K562 (cell line): ENCODE measurements at regions not wholly inside any gene's neighbourhood (a gene's known extent, or its start where the extent isn't known, plus 50 kb on each side); places are given as distances from the start of the nearest gene placed in this dataset.

Experiments
- ATAC-seq: fragments of 200-7000 bp; cut with Tn5 transposase; 3 replicates; pipeline ENCODE4 v1.9.1; 2020; ENCODE audit warnings: moderate library complexity
- BruUV-seq: library from RNA; stranded (reverse); fragments of 400-500 nt; replicated peaks from 2 replicates; lab custom pipeline; 2021; lab: Mats Ljungman, UMichigan
- CTCF ChIA-PET: fragments of 300-600 bp; formaldehyde crosslinking; extraction: SDS; loops from one replicate; lab custom pipeline; 2021; ENCODE audit warnings: low intra/inter-chr PET ratio; lab: Yijun Ruan, JAX
- POLR2A ChIA-PET: fragments of 300-600, 350-650 bp; sonication (Branson Sonifier 250); formaldehyde crosslinking; extraction: SDS; loops from one replicate; lab custom pipeline; 2021; ENCODE audit warnings: antibody characterized with exemption, inconsistent platforms; lab: Yijun Ruan, JAX
- DNase-seq, 4 experiments: peaks; one replicate each; pipeline versions ENCODE4 v3.0.0 to v3.0.0-alpha.2; 2011 to 2018; ENCODE audit warnings: low spot score in 3 of 4, mixed read lengths in 3 of 4; ENCODE audit errors: extremely low read depth in 1 of 4
- FAIRE-seq: peaks from 2 replicates; lab custom pipeline; 2011; peaks lifted over from hg19 to GRCh38; lab: Jason Lieb, UNC
- H2AFZ ChIP-seq: 2 replicates; pipeline ENCODE4 v1.6.0; 2011; ENCODE audit warnings: low read depth, low read length, control low read depth, inconsistent platforms
- H3K27ac ChIP-seq: fragments of 200-600 bp; 3 replicates; pipeline ENCODE4 v1.8.0; 2011; ENCODE audit warnings: low read depth, mild to moderate bottlenecking, control low read depth, inconsistent platforms, low read length, moderate library complexity, mixed read lengths; ENCODE audit errors: extremely low read depth
- H3K27me3 ChIP-seq, 2 experiments: fragments of 300-600 bp in 1 of 2; 2 replicates in 1 of 2; 3 replicates in 1 of 2; pipeline versions ENCODE4 v1.6.0 to v1.8.0; 2011; ENCODE audit warnings: inconsistent platforms in 2 of 2, low read length in 2 of 2, mild to moderate bottlenecking in 1 of 2, mixed read lengths in 1 of 2, moderate library complexity in 1 of 2; ENCODE audit not compliant: control insufficient read depth in 2 of 2, insufficient read depth in 2 of 2
- H3K36me3 ChIP-seq: fragments of 300-600 bp; 3 replicates; pipeline ENCODE4 v1.8.0; 2011; ENCODE audit warnings: mild to moderate bottlenecking, low read length, inconsistent platforms; ENCODE audit not compliant: control insufficient read depth, insufficient read depth
- H3K4me1 ChIP-seq, 2 experiments: fragments of 200-600 bp in 1 of 2; replicated peaks in 1 of 2; 2 replicates in 1 of 2; 3 replicates in 1 of 2; pipeline versions ENCODE4 v1.5.1 to v1.8.0; 2011; ENCODE audit warnings: inconsistent platforms in 2 of 2, low read length in 2 of 2, mild to moderate bottlenecking in 1 of 2, mixed read lengths in 1 of 2, moderate library complexity in 1 of 2; ENCODE audit not compliant: control insufficient read depth in 2 of 2, insufficient read depth in 2 of 2
- H3K4me2 ChIP-seq: 2 replicates; pipeline ENCODE4 v1.6.1; 2011; ENCODE audit warnings: low read length, control low read depth, inconsistent platforms, mixed read lengths; ENCODE audit not compliant: insufficient read depth
- H3K4me3 ChIP-seq: fragments of 200-600 bp; sonication (generic), shearing (Covaris generic); 2 replicates; pipeline ENCODE4 v1.5.1; 2016; ENCODE audit warnings: control low read depth, inconsistent platforms
- H3K79me2 ChIP-seq: fragments of 200-600 bp; 3 replicates; pipeline ENCODE4 v1.8.0; 2011; ENCODE audit warnings: low read length, inconsistent platforms; ENCODE audit not compliant: control insufficient read depth, insufficient read depth
- H3K9ac ChIP-seq, 2 experiments: 2 replicates each; pipeline versions ENCODE4 v1.6.0 to v1.6.1; 2011; ENCODE audit warnings: low read depth in 2 of 2, low read length in 2 of 2, control low read depth in 1 of 2, inconsistent platforms in 1 of 2, mild to moderate bottlenecking in 1 of 2, mixed read lengths in 1 of 2; ENCODE audit not compliant: insufficient read depth in 1 of 2
- H3K9me1 ChIP-seq: one replicate; pipeline ENCODE4 v1.6.0; 2011; ENCODE audit warnings: inconsistent platforms, mild to moderate bottlenecking, low read length, moderate library complexity; ENCODE audit not compliant: control insufficient read depth, insufficient read depth
- H3K9me3 ChIP-seq: replicated peaks from 2 replicates; pipeline ENCODE4 v1.5.1; 2011; ENCODE audit warnings: low read depth, low read length, inconsistent platforms; ENCODE audit not compliant: control insufficient read depth, insufficient read depth
- H4K20me1 ChIP-seq: replicated peaks from 2 replicates; pipeline ENCODE4 v1.6.1; 2011; ENCODE audit warnings: low read length, inconsistent platforms, mixed read lengths; ENCODE audit not compliant: control insufficient read depth, insufficient read depth
- HSF4 ChIP-seq: fragments of 250-450 bp; sonication (Bioruptor Pico); IDR thresholded peaks from 2 replicates; pipeline ENCODE4 v2.1.2; 2022; ENCODE audit warnings: mild to moderate bottlenecking, moderate library complexity, borderline replicate concordance
- PRDM10 ChIP-seq: fragments of 450-650 bp; IDR thresholded peaks from 2 replicates; pipeline ENCODE4 v1.6.1; 2018; ENCODE audit not compliant: partially characterized antibody
- THAP7 ChIP-seq: fragments of 250-450 bp; sonication (Bioruptor Pico); IDR thresholded peaks from 2 replicates; pipeline ENCODE4 v1.5.0; 2021
- YY1 ChIP-seq, 3 experiments: IDR thresholded peaks; 2 replicates each; pipeline ENCODE4 v1.6.1; 2011; ENCODE audit warnings: low read length in 2 of 3, mild to moderate bottlenecking in 2 of 3, moderate library complexity in 2 of 3, borderline replicate concordance in 1 of 3, control low read depth in 1 of 3, low read depth in 1 of 3; ENCODE audit not compliant: insufficient read depth in 3 of 3, insufficient replicate concordance in 2 of 3, control insufficient read depth in 1 of 3, insufficient read length in 1 of 3; ENCODE audit errors: extremely low read depth in 1 of 3
- ZMIZ1 ChIP-seq, 2 experiments: fragments of 150-350 bp in 1 of 2; IDR thresholded peaks; 2 replicates each; pipeline ENCODE4 v1.6.1; 2012 to 2016; ENCODE audit warnings: low read depth in 2 of 2, low read length in 2 of 2, mild to moderate bottlenecking in 1 of 2, moderate library complexity in 1 of 2
- ZNF644 ChIP-seq: fragments of 200-800 bp; sonication (Bioruptor generic); IDR thresholded peaks from 2 replicates; pipeline ENCODE4 v1.6.1; 2016; ENCODE audit warnings: low read depth, missing genetic modification characterization, missing compliant biosample characterization
- WGBS: fragments of 100-300 bp; shearing (Covaris generic); methylation state at CpG from one replicate; pipeline ENCODE4 v1.1.6; 2016; ENCODE audit warnings: low coverage, mixed read lengths; ENCODE audit not compliant: insufficient coverage; ENCODE audit errors: missing lambda C conversion rate; 5-methylcytosine and 5-hydroxymethylcytosine counted together
- in situ Hi-C: fragments of 300-500 bp; cut with MboI; formaldehyde crosslinking; loops from 4 replicates; pipeline ENCODE4 v1.15.0; 2018; ENCODE audit warnings: inconsistent platforms, mixed read lengths
- intact Hi-C: fragments of 100-400 bp; cut with micrococcal nuclease; formaldehyde crosslinking; loops from 2 replicates; pipeline ENCODE4 v1.14.2; 2022
- TF ChIP-seq, protein P1 (sequence below): fragments of 250-450 bp; sonication (Bioruptor Pico); IDR thresholded peaks from 2 replicates; pipeline ENCODE4 v1.4.0; 2020; ENCODE audit warnings: mild to moderate bottlenecking, moderate library complexity

- TF ChIP-seq, protein P1, sequence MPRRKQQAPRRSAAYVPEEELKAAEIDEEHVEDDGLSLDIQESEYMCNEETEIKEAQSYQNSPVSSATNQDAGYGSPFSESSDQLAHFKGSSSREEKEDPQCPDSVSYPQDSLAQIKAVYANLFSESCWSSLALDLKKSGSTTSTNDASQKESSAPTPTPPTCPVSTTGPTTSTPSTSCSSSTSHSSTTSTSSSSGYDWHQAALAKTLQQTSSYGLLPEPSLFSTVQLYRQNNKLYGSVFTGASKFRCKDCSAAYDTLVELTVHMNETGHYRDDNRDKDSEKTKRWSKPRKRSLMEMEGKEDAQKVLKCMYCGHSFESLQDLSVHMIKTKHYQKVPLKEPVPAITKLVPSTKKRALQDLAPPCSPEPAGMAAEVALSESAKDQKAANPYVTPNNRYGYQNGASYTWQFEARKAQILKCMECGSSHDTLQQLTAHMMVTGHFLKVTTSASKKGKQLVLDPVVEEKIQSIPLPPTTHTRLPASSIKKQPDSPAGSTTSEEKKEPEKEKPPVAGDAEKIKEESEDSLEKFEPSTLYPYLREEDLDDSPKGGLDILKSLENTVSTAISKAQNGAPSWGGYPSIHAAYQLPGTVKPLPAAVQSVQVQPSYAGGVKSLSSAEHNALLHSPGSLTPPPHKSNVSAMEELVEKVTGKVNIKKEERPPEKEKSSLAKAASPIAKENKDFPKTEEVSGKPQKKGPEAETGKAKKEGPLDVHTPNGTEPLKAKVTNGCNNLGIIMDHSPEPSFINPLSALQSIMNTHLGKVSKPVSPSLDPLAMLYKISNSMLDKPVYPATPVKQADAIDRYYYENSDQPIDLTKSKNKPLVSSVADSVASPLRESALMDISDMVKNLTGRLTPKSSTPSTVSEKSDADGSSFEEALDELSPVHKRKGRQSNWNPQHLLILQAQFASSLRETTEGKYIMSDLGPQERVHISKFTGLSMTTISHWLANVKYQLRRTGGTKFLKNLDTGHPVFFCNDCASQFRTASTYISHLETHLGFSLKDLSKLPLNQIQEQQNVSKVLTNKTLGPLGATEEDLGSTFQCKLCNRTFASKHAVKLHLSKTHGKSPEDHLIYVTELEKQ (CRISPR knock-in tag), result no peak
- TF ChIP-seq, all 486 proteins: peak for 0
These were observed 76.8 kb upstream of the TRIO start (continued) for GRCh38 chr5:14066326-14066725.

DNA sequence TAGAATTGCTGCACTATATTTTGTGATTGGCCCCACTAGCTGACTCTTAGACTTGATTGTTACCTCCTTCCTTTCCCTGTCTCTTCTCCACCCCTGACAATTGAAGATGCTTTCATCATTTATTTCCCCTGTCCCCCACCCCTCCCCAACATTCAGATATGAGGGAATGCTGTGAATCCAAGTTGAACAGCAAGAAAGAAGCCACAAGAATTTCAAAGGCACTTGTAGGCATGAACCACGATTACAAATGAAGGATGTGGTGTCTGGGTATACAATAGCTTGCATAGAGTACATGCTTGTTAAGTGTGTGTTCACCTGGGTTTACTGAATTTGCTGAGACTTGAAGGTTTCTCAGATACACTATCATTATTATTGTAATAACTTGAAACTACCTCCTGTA is 78.3 kb upstream of the TRIO start:
- H2AFZ ChIP-seq, result no peak overlapping the region
- WGBS, result 0% methylated on average over 1 of the region's 1 CpG
- TF ChIP-seq HSF4 (CRISPR knock-in tag) (no peak), ZMIZ1 (IDR thresholded peaks at IDR 0.05; ENCODE audit: low read depth in 2 of 2, low read length in 2 of 2) (no peak), YY1 (IDR thresholded peaks at IDR 0.05; ENCODE audit: borderline replicate concordance in 1 of 3, control insufficient read depth in 1 of 3, extremely low read depth in 1 of 3, insufficient read depth in 3 of 3, insufficient read length in 1 of 3, insufficient replicate concordance in 2 of 3, low read depth in 1 of 3, low read length in 2 of 3) (no peak), ZNF644 (tag) (no peak), THAP7 (CRISPR knock-in tag) (no peak), PRDM10 (no peak)
- FAIRE-seq (no peak), ATAC-seq (no peak), DNase-seq (no peak)
- CTCF ChIA-PET, result no interaction called here
- no peaks in the 10 kb centered on the region for H3K4me1 ChIP-seq
- H3K27ac ChIP-seq, result no peak overlapping the region
- H3K27me3 ChIP-seq, result no peaks in the 10 kb centered on the region
- POLR2A ChIA-PET, result no interaction called here
- in situ Hi-C loops, result no loop called here
- H3K9me3 ChIP-seq, result no peaks in the 10 kb centered on the region
- no peak overlapping the region for H3K9ac ChIP-seq
- BruUV-seq, result no TSS peak
- no peaks in the 10 kb centered on the region for H3K79me2 ChIP-seq
- H3K9me1 ChIP-seq, result no peaks in the 10 kb centered on the region
- H3K4me2 ChIP-seq, result no peak overlapping the region
- H4K20me1 ChIP-seq, result no peaks in the 10 kb centered on the region
- no peaks in the 10 kb centered on the region for H3K36me3 ChIP-seq
- no peak overlapping the region for H3K4me3 ChIP-seq
- intact Hi-C loops, result no loop called here
